OCI-LY3 (cell line): ENCODE measurements at regions not wholly inside any gene's neighbourhood (a gene's known extent, or its start where the extent isn't known, plus 50 kb on each side); places are given as distances from the start of the nearest gene placed in this dataset.

Experiments used
- H2AFZ ChIP-seq: fragments of 200-600, 300-600 bp; shearing (Covaris generic); 2 replicates; pipeline ENCODE4 v1.6.0; 2014; ENCODE audit warnings: antibody characterized with exemption, low read depth, low read length
- H3K27ac ChIP-seq: fragments of 200-600, 300-600 bp; sonication (generic); 2 replicates; pipeline ENCODE4 v1.5.1; 2014; ENCODE audit warnings: mild to moderate bottlenecking, low read length, moderate library complexity, mixed read lengths
- H3K27me3 ChIP-seq: fragments of 200-600, 300-600 bp; sonication (generic); 2 replicates; pipeline ENCODE4 v1.6.1; 2014; ENCODE audit warnings: low read depth, low read length, mixed read lengths
- H3K36me3 ChIP-seq: fragments of 200-600, 300-600 bp; sonication (generic); replicated peaks from 2 replicates; pipeline ENCODE3; 2014; ENCODE audit warnings: low read depth, low read length, mixed read lengths
- H3K4me1 ChIP-seq: fragments of 300-600, 200-600 bp; sonication (generic); 2 replicates; pipeline ENCODE4 v1.6.1; 2014; ENCODE audit warnings: low read length, mixed read lengths
- H3K4me2 ChIP-seq: fragments of 200-600, 300-600 bp; sonication (generic); 2 replicates; pipeline ENCODE4 v1.6.1; 2014; ENCODE audit warnings: low read length, mixed read lengths
- H3K4me3 ChIP-seq: fragments of 300-600, 200-600 bp; sonication (generic); 2 replicates; pipeline ENCODE4 v1.5.1; 2014; ENCODE audit warnings: antibody characterized with exemption, mild to moderate bottlenecking, low read length, moderate library complexity
- H3K79me2 ChIP-seq: fragments of 300-600, 200-600 bp; shearing (Covaris generic); 2 replicates; pipeline ENCODE4 v1.6.1; 2014; ENCODE audit warnings: mild to moderate bottlenecking, low read length, mixed read lengths
- H3K9ac ChIP-seq: fragments of 300-600, 200-600 bp; shearing (Covaris generic); 2 replicates; pipeline ENCODE4 v1.6.0; 2014; ENCODE audit warnings: mild to moderate bottlenecking, low read length, moderate library complexity
- H3K9me3 ChIP-seq: fragments of 200-600, 300-600 bp; shearing (Covaris generic); 2 replicates; pipeline ENCODE4 v1.6.1; 2014; ENCODE audit warnings: low read length, mixed read lengths; ENCODE audit not compliant: insufficient read depth
- H4K20me1 ChIP-seq: fragments of 200-600, 300-600 bp; sonication (generic); 2 replicates; pipeline ENCODE4 v1.6.1; 2016; ENCODE audit warnings: low read length, mixed read lengths; ENCODE audit not compliant: insufficient read depth
- EZH2phosphoT487 ChIP-seq: fragments of 200-600 bp; shearing (Covaris generic); IDR thresholded peaks from 2 replicates; pipeline ENCODE4 v1.6.1; 2018; ENCODE audit warnings: antibody characterized with exemption, mixed run types, low read depth
- TF ChIP-seq, protein P1 (sequence below): fragments of 200-600, 300-600 bp; sonication (generic); IDR thresholded peaks from 2 replicates; pipeline ENCODE4 v1.5.1; 2014; ENCODE audit warnings: antibody characterized with exemption, low read length, low read depth

DNA sequence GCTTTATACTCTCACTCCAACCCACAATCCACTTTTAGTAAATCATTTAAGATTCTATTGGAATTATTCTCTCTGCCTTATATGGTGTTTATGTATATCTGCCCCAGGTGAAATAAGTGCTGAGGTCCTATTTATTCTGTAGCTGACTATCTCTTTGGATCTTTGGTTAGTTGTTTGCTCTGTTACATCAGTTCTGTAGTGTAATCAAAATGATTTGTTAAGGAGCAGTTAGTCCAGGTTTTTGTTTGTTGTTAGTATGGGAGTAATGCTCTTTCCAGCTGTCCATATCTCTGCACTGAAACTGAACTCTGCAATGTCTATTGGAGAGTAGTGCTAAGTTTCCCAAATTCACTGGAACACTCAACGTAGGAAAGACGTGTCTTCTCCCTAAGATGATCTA is 615.8 kb downstream of the SNAPC1 start:
- no peaks in the 10 kb centered on the region for H3K9me3 ChIP-seq
- no peak for TF ChIP-seq EZH2phosphoT487
- TF ChIP-seq, protein P1, sequence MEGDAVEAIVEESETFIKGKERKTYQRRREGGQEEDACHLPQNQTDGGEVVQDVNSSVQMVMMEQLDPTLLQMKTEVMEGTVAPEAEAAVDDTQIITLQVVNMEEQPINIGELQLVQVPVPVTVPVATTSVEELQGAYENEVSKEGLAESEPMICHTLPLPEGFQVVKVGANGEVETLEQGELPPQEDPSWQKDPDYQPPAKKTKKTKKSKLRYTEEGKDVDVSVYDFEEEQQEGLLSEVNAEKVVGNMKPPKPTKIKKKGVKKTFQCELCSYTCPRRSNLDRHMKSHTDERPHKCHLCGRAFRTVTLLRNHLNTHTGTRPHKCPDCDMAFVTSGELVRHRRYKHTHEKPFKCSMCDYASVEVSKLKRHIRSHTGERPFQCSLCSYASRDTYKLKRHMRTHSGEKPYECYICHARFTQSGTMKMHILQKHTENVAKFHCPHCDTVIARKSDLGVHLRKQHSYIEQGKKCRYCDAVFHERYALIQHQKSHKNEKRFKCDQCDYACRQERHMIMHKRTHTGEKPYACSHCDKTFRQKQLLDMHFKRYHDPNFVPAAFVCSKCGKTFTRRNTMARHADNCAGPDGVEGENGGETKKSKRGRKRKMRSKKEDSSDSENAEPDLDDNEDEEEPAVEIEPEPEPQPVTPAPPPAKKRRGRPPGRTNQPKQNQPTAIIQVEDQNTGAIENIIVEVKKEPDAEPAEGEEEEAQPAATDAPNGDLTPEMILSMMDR = no peak

DNA sequence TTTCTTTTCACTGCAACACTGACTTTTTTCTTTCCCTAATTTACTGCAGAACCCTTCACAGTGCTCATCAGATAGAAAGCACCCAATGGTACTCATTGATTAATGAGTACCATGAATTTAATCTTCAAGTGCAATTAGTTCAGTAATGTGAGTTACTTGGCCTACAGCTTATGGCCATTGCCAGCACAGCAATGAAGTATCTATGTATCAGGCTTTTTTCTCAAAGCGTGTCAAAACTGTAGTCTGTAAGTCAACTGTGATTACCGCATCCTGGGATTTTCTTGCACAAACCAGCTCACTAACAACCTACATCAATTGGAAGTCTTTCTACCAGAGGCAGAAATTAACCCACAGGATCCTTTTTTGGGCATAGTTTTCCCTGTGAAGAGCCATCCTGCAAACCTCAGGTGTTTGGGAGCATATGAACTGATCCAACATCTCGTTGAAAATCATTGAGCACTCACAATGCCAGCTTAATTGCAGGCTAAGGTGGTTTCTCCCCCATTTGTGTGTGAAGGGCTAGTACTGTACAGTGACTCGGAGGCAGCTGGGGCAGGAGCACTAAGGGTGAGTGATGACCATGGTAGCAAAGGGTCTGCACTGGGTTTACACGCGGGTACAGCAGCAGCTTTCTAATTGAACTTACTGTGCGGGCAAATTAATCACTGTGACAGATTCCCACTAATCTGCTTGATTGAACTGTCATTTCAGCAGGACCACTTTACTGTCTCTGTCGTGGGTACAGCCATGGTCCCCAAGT is 619.3 kb downstream of the SNAPC1 start:
- Histone ChIP-seq H3K27ac (no peak overlapping the region), H3K27me3 (no peaks in the 10 kb centered on the region), H3K9ac (no peak overlapping the region), H4K20me1 (no peaks in the 10 kb centered on the region), H3K9me3 (no peaks in the 10 kb centered on the region), H3K36me3 (no peaks in the 10 kb centered on the region), H2AFZ (no peak overlapping the region), H3K4me1 (no peaks in the 10 kb centered on the region), H3K79me2 (no peaks in the 10 kb centered on the region), H3K4me3 (no peak overlapping the region), H3K4me2 (no peak overlapping the region)
- no peak for TF ChIP-seq EZH2phosphoT487
- TF ChIP-seq, protein P1 = no peak

More for the DNA sequence above, 615.8 kb downstream of the SNAPC1 start:
- Histone ChIP-seq H3K27ac (no peak overlapping the region), H3K27me3 (no peaks in the 10 kb centered on the region), H3K79me2 (no peaks in the 10 kb centered on the region), H3K36me3 (no peaks in the 10 kb centered on the region), H3K9ac (no peak overlapping the region), H4K20me1 (no peaks in the 10 kb centered on the region), H3K4me2 (no peak overlapping the region), H2AFZ (no peak overlapping the region), H3K4me1 (no peaks in the 10 kb centered on the region), H3K4me3 (no peak overlapping the region)

DNA sequence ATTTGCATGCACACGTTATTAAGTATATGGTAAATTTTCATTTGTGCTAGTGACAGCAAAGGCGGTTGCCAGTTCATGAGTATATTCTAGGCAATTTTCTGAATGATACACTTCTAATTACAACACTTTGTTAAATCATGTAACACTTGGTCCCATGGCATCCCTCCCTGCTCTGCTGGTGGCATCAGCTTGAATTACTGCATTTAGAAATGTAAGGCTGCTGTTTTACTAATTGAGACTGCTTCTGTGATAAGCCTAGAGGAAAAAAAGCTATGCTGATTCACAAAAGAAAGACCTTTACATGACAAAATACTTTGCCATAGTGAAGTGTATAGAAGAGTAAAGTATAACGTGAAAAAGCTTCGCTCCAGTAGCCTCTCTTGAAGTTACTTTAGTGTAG is 636.1 kb downstream of the KCNH5 start:
- H3K9me3 ChIP-seq = no peaks in the 10 kb centered on the region
- no peak overlapping the region for H3K27ac ChIP-seq
- H3K9ac ChIP-seq = no peak overlapping the region
- no peaks in the 10 kb centered on the region for H3K36me3 ChIP-seq
- H4K20me1 ChIP-seq = no peaks in the 10 kb centered on the region
- H3K4me2 ChIP-seq = no peak overlapping the region
- no peaks in the 10 kb centered on the region for H3K79me2 ChIP-seq
- no peaks in the 10 kb centered on the region for H3K27me3 ChIP-seq
- no peak overlapping the region for H3K4me3 ChIP-seq
- TF ChIP-seq EZH2phosphoT487 = no peak
- TF ChIP-seq, protein P1 = no peak
- H2AFZ ChIP-seq = no peak overlapping the region
- no peaks in the 10 kb centered on the region for H3K4me1 ChIP-seq

GRCh38 chr14:62409626-62410300 is 635.5 kb downstream of the KCNH5 start:
- TF ChIP-seq, protein P1 = no peak
- no peak for TF ChIP-seq EZH2phosphoT487
- Histone ChIP-seq H3K36me3 (no peaks in the 10 kb centered on the region), H3K4me1 (no peaks in the 10 kb centered on the region), H3K9ac (no peak overlapping the region), H4K20me1 (no peaks in the 10 kb centered on the region), H3K27ac (no peak overlapping the region), H3K9me3 (no peaks in the 10 kb centered on the region), H3K79me2 (no peaks in the 10 kb centered on the region), H3K4me2 (no peak overlapping the region), H3K4me3 (no peak overlapping the region), H3K27me3 (no peaks in the 10 kb centered on the region), H2AFZ (no peak overlapping the region)
